Umbilical cord (tissue), 1 donor: ENCODE measurements at regions not wholly inside any gene's neighbourhood (a gene's known extent, or its start where the extent isn't known, plus 50 kb on each side); places are given as distances from the start of the nearest gene placed in this dataset.
A peak's percentile ranks its signal among the peaks of the same experiment; 100 is the strongest.
"Not testable (repeated sequence)": the region's sequence is repeated elsewhere in the genome, so short reads cannot be mapped to it uniquely, and the experiment has no call there.

Experiments used
- DNase-seq: peaks from one replicate; pipeline ENCODE4 v3.0.0-alpha.2; 2015; ENCODE audit warnings: low spot score

DNA sequence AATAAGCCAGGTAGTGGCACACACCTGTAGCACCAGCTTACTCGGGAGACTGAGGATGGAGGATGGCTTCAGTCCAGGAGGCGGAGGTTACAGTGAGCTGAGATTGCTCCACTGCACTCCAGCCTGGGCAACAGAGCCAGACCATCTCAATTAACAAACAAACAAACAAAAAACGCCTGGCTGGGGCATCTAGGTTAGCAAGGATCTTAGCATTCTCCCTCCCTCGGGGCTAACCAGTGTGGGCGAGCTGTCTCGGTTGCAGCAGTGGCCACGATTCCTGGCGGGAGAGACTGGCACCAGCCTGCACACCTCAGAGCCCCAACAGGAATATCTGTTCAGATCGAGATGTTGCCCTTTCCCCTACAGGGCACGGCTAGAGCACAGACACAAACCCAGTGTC lies 91.3 kb upstream of the KCTD7 start:
- DNase-seq: no peak

DNA sequence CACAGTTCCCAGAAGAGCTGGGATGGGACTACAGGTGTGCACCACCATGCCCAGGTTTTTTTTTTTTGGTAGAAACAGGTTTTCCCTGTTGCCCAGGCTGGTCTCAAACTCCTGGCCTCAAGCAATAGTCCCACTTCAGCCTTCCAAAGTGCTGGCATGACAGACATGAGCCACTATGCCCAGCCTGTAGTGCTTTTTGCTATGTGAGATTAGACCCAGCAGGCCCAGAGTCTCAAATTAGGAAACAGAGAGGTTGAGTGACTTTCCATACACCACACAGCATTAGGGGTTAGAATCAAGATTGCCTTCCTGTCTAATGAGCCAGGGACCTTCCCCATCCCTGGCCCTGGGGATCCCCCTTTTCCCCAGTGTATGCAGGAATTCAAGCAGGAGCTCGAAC lies 90.8 kb upstream of the KCTD7 start:
- DNase-seq: no peak

- DNase-seq: no peak
These were observed 89.4 kb upstream of the KCTD7 start for GRCh38 chr7:66539264-66539623.

DNA sequence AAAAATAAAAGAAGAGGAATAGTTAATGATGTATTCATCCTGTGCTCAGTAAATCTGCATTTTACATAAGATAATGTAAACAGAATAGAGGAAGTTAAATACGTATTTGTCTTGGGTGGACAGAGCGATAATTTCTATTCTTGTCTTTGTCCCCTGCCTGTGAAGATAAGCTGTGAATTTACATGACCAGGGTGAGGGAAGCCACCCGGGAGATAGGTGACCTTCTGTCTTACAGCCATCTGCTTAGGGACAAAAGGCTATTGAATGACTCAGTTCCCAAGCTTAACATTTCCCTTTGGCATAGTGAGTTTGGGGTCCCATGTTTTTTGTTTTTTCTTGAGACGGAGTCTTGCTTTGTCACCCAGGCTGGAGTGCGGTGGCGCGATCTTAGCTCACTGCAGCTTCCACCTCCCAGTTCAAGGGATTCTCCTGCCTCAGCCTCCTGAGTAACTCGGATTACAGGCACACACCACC lies 88.7 kb upstream of the KCTD7 start:
- no peak for DNase-seq

DNA sequence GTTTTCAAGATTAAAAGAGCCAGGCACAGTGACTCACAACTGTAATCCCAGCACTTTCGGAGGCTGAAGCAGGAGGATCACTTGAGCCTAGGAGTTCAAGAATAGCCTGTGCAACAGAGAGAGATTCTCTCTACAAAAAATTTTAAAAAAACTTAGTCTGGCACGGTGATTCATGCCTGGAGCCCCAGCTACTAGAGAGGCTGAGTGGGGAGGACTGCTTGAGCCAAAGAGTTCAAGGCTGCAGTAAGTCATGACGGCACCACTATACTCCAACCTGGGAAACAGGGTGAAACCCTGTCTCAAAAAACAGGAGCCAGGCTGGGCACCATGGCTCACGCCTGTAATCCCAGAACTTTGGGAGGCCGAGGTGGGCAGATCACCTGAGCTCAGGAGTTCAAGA lies 86.6 kb upstream of the KCTD7 start:
- no peak for DNase-seq

DNA sequence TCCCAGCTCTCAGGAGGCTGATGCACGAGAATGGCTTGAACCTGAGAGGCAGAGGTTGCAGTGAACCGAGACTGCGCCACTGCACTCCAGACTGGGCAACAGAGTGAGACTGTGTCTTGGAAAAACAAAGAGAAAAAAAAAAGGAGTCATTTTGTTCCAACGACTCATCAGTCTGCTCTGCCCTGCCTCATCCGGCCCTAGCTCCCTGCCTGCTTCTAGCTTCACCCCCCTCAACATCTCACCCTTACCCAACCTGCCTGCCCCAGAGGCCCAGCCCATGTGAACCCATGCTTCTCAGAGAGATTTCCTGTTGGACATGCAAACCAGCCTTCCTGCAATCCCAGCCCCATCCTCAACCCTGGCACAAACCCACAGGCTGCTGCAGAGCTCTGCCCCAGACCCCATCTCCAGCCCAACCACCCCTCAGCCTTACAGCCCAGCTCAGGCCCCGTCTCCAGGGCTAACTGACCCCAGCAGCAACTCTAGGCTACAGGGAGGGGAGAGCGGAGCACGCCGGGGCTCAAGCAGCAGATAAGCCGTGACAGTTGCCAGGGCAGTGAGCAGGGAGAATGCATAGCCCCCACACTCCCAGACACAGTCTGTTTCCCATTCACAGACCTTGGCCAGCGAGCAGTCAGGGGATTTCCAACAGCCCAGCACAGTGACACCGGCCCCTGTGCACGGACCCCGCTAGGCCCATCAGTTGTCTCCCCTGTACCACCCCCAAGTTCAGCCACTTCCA lies 86.0 kb upstream of the KCTD7 start:
- DNase-seq: peak; percentile 35

DNA sequence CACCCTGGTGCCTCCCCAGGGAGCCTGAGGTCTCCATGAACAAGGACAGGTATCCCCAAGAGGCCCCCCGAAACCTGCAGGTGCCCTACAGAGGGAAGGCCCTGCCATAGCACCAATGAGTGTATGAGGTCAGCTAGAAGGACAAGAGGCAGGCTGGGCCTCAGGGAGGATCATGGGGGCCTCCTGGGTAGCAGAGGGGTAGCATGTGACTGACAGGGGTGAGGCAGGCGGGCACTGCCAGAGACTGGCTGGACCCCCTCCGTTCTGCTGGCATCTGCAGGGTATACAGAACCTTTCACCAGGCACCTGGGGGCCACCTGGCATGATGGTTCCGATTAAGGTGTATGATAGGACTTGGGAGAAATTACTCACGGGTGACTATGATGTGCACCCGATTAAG lies 79.2 kb upstream of the KCTD7 start:
- no peak for DNase-seq

GRCh38 chr7:66553001-66553400 lies 75.7 kb upstream of the KCTD7 start:
- no peak for DNase-seq

DNA sequence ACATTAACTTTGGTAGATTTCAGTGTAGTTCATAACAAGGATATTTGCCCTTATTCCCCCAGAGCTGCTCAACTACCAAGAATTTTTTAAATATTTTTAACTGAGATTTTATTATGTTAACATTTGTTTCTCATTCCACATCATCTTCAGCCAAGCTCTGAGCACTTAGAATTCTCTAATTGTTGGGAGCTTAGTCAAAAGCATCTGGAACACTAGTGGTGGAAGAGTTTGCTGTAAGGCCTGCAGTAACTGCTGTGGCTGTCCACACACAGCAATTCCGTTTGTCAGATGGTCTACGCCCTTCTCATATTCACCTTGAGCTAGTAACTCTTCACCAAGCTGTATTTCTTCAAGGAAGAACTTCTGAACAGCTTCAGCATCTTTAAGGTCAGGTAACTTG lies 75.0 kb upstream of the KCTD7 start:
- not testable (repeated sequence) for DNase-seq

DNA sequence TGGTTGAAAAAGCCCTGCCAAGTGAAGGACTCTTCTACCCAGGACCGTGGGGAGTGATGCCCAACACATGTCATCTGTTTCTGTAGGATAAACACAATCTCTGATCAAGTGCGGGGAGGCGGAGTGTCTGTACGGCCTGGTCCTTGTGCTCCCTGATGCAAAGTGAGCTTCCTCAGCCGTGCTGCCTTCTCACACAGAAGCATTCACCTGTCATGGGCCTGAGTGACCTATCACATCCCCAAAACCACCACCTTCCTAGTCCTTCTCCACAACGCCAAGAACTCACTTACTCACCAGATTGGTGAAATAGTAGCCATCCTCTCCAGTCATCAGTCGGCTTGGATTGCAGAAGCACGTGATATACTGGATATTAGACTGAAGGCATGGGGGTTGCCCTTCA lies 74.4 kb upstream of the KCTD7 start:
- DNase-seq: not testable (repeated sequence)

GRCh38 chr7:66554842-66555430 lies 73.7 kb upstream of the KCTD7 start:
- DNase-seq: not testable (repeated sequence)

- no peak for DNase-seq
These were observed 72.5 kb upstream of the KCTD7 start for GRCh38 chr7:66556177-66556548.

DNA sequence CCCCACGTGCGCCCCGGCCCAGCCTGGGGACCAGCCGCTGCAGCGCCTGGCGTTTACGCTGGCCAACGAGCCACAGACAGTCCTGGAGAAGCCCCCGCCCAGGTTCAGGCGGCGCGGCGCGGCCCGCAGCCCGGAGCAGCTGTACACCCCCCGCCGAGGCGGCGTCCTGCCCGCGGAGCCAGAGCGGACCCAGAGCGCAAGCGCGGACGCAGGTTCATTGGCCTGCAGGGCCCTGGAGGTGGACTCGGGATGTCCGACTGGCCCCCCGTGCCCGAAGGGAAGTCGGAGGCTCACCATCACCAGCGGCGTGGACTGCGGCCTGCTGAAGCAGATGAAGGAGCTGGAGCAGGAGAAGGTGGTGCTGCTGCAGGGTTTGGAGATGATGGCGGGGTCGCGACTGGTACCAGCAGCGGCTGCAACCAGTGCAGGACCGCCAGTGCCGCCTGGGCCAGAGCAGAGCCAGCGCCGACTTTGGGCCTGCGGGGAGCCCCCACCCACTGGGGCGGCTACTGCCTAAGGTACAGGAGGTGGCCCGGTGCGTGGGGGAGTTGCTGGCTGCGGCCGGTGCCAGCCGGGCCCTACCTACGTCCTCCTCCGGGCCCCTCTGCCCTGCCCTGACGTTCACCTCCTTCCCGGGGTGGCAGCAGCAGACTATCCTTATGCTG lies 72.0 kb upstream of the KCTD7 start:
- DNase-seq: no peak

DNA sequence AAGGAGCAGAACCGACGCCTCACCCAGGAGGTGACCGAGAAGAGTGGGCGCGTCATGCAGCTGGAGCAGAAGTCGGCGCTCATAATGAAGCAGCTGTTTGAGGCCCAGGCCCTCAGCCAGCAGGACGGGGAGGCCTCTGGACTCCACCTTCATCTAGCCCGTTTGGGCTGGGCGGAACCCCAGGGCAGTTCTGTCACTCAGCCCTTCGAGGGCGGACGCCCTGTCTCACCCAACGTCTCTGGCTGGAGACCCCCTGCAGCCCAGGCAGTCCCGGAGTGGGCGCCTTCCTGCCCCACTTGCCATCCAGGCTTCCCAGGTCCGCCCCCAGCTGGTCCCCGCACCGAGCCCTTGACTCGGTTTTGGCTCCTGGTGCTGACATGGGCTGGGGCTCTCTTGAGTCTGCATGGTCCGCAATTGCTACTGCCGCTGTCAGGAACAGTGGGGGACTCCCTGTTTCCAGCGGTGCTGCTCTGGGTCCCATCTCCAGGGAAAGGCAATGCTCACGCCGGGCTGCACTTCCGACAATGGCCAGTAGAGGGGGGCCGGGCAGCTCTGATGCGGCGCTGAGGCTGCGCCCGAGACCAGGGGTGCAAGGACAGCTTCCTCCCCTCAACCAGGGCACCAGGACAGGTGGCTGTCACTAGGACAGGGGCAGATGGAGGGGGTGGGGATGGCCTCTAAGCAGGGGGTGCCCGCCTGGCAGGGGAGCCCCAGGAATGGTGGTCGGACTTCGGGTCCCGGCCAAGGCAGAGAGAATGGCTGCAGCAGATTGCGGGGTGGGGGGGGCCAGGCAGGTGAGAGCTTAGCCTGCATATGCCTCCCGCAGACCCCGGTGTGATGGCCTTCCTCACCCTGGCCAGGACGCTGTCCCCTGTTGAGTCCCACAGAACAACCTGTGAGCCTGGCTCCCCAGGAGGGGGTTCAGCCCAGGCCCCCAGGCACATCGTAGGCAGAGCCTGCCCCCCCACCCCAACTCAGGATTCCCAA lies 71.2 kb upstream of the KCTD7 start:
- peak; percentile 40 for DNase-seq

- DNase-seq: no peak
These were observed 70.5 kb upstream of the KCTD7 start for GRCh38 chr7:66558201-66558641.

- no peak for DNase-seq
These were observed 69.8 kb upstream of the KCTD7 start for GRCh38 chr7:66558660-66559465.

DNA sequence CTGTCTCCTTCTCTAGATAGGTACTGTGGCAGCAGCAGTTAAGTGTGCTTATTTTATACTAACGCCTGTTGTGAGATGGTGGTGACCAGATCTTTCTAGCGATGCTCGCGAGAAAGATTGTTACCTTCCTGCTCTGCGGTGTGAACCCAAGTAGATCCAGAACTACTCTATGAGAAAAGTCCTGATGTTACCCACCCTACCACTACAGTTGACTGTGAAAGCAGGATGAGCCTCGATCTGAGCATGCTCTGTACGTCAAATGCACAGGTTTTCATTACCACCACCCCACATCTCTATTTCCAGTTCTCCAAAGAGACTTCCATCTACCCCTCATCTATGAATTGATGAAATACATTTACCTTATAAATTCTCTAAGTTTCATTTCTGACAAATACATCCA lies 64.6 kb upstream of the KCTD7 start:
- no peak for DNase-seq

DNA sequence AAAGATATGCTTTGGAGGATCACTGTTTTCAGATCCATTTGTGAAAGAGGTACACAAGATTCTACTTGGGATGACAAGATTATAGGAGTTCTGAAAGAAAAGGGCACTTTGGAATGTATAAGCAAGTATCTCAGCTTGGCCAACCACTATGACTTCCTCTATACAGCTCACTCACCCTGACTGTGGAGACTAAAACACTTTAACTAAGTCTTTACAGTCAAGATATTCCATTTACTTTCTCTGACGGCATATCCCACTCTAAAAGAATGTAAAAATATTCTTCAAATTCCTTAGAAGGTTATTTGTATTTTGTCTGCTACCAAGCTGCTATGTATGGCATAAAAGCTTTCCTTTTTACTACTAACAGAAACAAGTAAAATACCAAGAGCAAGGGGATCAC lies 58.5 kb upstream of the KCTD7 start:
- peak; percentile 34 for DNase-seq

DNA sequence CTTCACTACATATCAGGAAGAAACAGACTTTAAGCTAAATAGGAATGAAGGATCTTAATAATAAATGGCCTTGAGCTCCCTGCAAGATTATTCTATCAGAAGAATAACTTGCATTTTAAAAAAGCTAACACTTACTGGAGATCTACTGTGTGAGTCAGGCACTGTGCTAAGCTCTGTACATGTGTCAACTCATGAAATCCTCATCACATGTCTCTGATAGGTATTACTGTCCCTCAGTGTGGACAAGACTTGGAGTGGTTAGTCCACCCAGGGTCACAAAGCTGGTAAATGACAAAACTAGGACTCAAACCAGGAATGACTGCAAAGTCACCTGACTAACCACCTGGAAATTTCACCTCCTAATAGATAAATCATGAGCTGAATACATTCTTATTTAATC lies 57.1 kb upstream of the KCTD7 start:
- DNase-seq: no peak

GRCh38 chr7:66573782-66574495 lies 54.7 kb upstream of the KCTD7 start:
- not testable (repeated sequence) for DNase-seq
